ENCODE measurements at regions not wholly inside any gene's neighbourhood (a gene's known extent, or its start where the extent isn't known, plus 50 kb on each side); places are given as distances from the start of the nearest gene placed in this dataset.

DNA sequence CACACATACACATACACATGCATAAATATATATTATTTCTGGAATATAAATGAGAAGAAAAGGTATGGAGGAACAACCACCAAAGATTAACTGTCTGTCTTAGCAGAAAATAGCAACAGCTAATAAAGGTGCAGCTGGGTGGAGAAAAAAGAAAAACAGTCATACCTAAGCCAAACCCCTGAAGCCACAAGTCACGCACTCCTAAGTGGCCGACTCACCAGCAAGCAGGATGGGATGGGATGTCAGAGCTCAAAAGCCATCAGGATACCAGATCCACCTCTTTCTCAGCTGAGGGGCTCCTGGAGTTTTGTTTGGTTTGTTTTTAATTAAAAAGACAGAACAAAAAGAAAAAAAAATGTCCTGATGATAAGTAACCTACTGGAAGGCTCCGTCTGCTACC lies 64.7 kb upstream of the HIVEP3 start:
- H3K4me3 ChIP-seq (replicated peaks; ENCODE audit: insufficient read depth, low read length), result no peak overlapping the region
- no peak for TF ChIP-seq GABPA (IDR thresholded peaks at IDR 0.05; ENCODE audit: low read depth)
- TF ChIP-seq, protein P1, sequence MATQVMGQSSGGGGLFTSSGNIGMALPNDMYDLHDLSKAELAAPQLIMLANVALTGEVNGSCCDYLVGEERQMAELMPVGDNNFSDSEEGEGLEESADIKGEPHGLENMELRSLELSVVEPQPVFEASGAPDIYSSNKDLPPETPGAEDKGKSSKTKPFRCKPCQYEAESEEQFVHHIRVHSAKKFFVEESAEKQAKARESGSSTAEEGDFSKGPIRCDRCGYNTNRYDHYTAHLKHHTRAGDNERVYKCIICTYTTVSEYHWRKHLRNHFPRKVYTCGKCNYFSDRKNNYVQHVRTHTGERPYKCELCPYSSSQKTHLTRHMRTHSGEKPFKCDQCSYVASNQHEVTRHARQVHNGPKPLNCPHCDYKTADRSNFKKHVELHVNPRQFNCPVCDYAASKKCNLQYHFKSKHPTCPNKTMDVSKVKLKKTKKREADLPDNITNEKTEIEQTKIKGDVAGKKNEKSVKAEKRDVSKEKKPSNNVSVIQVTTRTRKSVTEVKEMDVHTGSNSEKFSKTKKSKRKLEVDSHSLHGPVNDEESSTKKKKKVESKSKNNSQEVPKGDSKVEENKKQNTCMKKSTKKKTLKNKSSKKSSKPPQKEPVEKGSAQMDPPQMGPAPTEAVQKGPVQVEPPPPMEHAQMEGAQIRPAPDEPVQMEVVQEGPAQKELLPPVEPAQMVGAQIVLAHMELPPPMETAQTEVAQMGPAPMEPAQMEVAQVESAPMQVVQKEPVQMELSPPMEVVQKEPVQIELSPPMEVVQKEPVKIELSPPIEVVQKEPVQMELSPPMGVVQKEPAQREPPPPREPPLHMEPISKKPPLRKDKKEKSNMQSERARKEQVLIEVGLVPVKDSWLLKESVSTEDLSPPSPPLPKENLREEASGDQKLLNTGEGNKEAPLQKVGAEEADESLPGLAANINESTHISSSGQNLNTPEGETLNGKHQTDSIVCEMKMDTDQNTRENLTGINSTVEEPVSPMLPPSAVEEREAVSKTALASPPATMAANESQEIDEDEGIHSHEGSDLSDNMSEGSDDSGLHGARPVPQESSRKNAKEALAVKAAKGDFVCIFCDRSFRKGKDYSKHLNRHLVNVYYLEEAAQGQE (IDR thresholded peaks at IDR 0.05; ENCODE audit: insufficient replicate concordance, low read depth), result no peak
- H3K27me3 ChIP-seq (ENCODE audit: insufficient read depth, poor library complexity, severe bottlenecking), result no peaks in the 10 kb centered on the region
- no peak overlapping the region for H3K27ac ChIP-seq (replicated peaks)
- no peak for DNase-seq (ENCODE audit: low read depth in 1 of 2, low spot score in 1 of 2)

DNA sequence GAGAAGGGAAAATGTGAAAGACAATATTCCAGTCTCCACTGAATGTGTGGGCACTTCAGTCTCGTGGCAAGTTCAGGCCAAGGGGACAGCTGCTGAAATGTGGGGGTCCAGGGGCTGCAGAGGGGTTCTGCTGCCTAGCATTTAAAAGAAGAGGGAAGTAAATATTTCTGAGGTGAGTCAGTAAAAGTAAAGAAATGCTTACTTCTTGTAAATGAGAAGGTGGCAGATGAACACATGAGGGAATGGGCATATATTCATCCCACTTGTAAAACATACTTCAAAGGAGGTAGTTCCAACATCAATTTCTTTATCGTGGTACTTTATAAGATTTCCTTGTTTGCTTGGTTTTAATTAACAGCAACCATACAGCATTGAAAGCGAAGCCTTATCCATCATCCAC lies 63.1 kb upstream of the HIVEP3 start:
- DNase-seq (ENCODE audit: low read depth in 1 of 2, low spot score in 1 of 2), result no peak
- H3K4me3 ChIP-seq (replicated peaks; ENCODE audit: insufficient read depth, low read length), result no peak overlapping the region
- H3K27ac ChIP-seq (replicated peaks), result no peak overlapping the region
- TF ChIP-seq, protein P1 (IDR thresholded peaks at IDR 0.05; ENCODE audit: insufficient replicate concordance, low read depth), result no peak
- TF ChIP-seq SPI1 (IDR thresholded peaks at IDR 0.05; ENCODE audit: borderline replicate concordance, low read depth), result no peak
- no peak for TF ChIP-seq GABPA (IDR thresholded peaks at IDR 0.05; ENCODE audit: low read depth)
- TF ChIP-seq, protein P2, sequence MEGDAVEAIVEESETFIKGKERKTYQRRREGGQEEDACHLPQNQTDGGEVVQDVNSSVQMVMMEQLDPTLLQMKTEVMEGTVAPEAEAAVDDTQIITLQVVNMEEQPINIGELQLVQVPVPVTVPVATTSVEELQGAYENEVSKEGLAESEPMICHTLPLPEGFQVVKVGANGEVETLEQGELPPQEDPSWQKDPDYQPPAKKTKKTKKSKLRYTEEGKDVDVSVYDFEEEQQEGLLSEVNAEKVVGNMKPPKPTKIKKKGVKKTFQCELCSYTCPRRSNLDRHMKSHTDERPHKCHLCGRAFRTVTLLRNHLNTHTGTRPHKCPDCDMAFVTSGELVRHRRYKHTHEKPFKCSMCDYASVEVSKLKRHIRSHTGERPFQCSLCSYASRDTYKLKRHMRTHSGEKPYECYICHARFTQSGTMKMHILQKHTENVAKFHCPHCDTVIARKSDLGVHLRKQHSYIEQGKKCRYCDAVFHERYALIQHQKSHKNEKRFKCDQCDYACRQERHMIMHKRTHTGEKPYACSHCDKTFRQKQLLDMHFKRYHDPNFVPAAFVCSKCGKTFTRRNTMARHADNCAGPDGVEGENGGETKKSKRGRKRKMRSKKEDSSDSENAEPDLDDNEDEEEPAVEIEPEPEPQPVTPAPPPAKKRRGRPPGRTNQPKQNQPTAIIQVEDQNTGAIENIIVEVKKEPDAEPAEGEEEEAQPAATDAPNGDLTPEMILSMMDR (IDR thresholded peaks at IDR 0.05; ENCODE audit: insufficient read depth, low read length), result no peak
- no peak for TF ChIP-seq POLR2AphosphoS5 (IDR thresholded peaks at IDR 0.05; ENCODE audit: low read depth)
- no peaks in the 10 kb centered on the region for H3K27me3 ChIP-seq (ENCODE audit: insufficient read depth, poor library complexity, severe bottlenecking)

DNA sequence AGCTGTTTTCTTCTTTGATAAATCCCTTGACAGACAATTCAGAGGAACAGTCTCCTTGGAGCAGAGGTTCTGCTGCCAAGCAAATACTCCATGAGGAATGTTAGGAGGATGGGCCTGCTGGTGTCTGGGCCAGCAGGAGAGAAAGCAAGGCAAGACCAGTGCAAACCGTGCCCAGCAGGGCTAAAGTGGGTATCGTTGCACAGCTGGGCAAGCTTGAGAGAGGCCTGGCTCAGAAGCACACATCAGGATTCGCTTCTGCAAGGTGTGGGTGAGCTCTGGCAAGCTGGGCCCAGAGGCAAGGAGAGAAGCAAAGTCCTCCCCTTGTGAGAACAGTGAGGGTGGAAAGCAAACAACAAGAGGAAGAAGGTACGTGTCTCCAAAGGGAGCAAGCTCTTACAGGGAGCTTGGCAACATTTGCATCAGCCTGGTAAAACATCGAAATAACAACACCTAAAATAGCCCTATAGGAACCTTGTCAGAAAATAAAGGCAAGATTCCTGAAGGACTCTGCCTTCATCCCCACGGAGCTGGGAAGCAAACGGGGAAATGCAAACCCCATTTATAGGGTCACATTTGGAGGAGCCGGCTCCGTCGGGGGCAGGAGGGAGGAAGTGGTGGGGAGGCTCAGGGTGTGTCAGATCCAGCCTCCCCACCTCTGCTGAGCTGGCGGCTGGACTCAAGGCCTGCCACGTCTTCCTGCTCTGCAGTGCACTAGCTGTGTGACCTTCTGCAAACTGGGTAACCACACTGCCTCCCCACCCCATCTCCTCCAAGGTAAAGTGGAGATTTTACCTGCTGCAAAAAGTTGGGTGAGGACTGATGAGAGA lies 62.3 kb upstream of the HIVEP3 start:
- H3K27me3 ChIP-seq (ENCODE audit: insufficient read depth, poor library complexity, severe bottlenecking), result no peaks in the 10 kb centered on the region
- H3K4me3 ChIP-seq (replicated peaks; ENCODE audit: insufficient read depth, low read length), result no peak overlapping the region
- TF ChIP-seq, protein P2 (IDR thresholded peaks at IDR 0.05; ENCODE audit: insufficient read depth, low read length), result no peak
- TF ChIP-seq SPI1 (IDR thresholded peaks at IDR 0.05; ENCODE audit: borderline replicate concordance, low read depth), result peak; percentile 36; the same call in 1 of the 2 replicates
- TF ChIP-seq GABPA (IDR thresholded peaks at IDR 0.05; ENCODE audit: low read depth), result no peak
- no peak for DNase-seq (ENCODE audit: low read depth in 1 of 2, low spot score in 1 of 2)
- no peak overlapping the region for H3K27ac ChIP-seq (replicated peaks)

DNA sequence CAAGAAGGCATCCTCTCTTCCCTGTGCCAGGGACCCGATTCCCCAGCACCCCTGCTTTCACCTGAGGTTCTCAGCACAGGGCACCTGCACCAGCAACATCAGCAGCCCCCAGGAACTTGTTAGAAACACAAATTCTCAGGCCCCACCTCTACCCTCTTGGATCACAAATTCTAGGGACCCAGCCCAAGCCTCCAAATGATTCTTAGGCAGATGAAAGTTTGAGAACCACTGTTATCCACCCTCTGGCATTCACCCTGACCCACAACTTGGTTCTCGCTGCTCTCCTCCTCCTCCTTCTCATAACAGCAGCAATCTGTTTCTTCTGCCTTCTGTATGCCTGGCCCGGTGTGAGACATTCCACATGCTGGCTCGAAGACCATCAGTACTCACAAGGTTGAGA lies 60.3 kb upstream of the HIVEP3 start:
- no peaks in the 10 kb centered on the region for H3K27me3 ChIP-seq (ENCODE audit: insufficient read depth, poor library complexity, severe bottlenecking)
- TF ChIP-seq SPI1 (IDR thresholded peaks at IDR 0.05; ENCODE audit: borderline replicate concordance, low read depth), result no peak
- TF ChIP-seq POLR2AphosphoS5 (IDR thresholded peaks at IDR 0.05; ENCODE audit: low read depth), result no peak
- H3K27ac ChIP-seq (replicated peaks), result no peak overlapping the region
- no peak for DNase-seq (ENCODE audit: low read depth in 1 of 2, low spot score in 1 of 2)
- H3K4me3 ChIP-seq (replicated peaks; ENCODE audit: insufficient read depth, low read length), result no peak overlapping the region

DNA sequence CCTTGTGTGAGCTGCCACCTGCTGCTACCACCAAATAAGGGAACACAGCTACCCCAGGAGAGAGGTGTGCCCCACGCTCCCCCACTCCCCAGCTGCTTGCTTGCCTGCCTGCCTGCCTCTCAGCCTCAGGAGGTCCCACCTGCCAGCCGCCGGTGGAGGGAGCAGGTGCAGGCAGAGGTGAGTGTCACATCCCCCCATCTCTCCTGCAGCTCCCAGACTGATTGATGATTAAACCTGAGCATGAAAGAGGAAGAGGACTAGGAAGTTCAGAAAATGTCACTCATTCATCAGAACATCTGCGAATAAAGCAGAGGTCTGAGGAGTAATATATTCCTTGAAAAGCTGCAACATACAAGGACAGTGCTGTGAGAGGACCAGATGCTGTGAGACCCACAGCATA lies 58.6 kb upstream of the HIVEP3 start:
- TF ChIP-seq POLR2AphosphoS5 (IDR thresholded peaks at IDR 0.05; ENCODE audit: low read depth) (no peak), SPI1 (IDR thresholded peaks at IDR 0.05; ENCODE audit: borderline replicate concordance, low read depth) (no peak), GABPA (IDR thresholded peaks at IDR 0.05; ENCODE audit: low read depth) (no peak)
- TF ChIP-seq, protein P2 (IDR thresholded peaks at IDR 0.05; ENCODE audit: insufficient read depth, low read length), result no peak
- TF ChIP-seq, protein P1 (IDR thresholded peaks at IDR 0.05; ENCODE audit: insufficient replicate concordance, low read depth), result no peak
- Histone ChIP-seq H3K27me3 (ENCODE audit: insufficient read depth, poor library complexity, severe bottlenecking) (no peaks in the 10 kb centered on the region), H3K27ac (replicated peaks) (no peak overlapping the region), H3K4me3 (replicated peaks; ENCODE audit: insufficient read depth, low read length) (no peak overlapping the region)
- DNase-seq (ENCODE audit: low read depth in 1 of 2, low spot score in 1 of 2), result no peak

Measured in HL-60 (cell line).